Lower leg skin (tissue), 4 donors: ENCODE measurements at regions not wholly inside any gene's neighbourhood (a gene's known extent, or its start where the extent isn't known, plus 50 kb on each side); places are given as distances from the start of the nearest gene placed in this dataset.

Experiments used
- DNase-seq, 2 donors: peaks; one replicate each; pipeline ENCODE4 v3.0.0-alpha.2; 2019; ENCODE audit warnings: low spot score in 2 of 2
- H3K4me3 ChIP-seq: fragments of 200-600 bp; sonication (generic); 2 replicates; pipeline ENCODE4 v1.5.1; 2017; ENCODE audit warnings: mild to moderate bottlenecking, low read depth; ENCODE audit not compliant: poor library complexity, severe bottlenecking
- CTCF ChIP-seq, 3 donors: fragments of 450-650 bp; IDR thresholded peaks; one replicate each; pipeline ENCODE4 v1.5.1; 2016; ENCODE audit warnings: antibody characterized with exemption in 3 of 3, mild to moderate bottlenecking in 3 of 3, moderate library complexity in 2 of 3
- POLR2A ChIP-seq, 2 donors: fragments of 450-650 bp; IDR thresholded peaks; one replicate each; pipeline ENCODE4 v1.6.1; 2016 to 2017; ENCODE audit warnings: antibody characterized with exemption in 2 of 2, mild to moderate bottlenecking in 1 of 2, moderate library complexity in 1 of 2
- WGBS, 2 donors: methylation state at CpG; one replicate each; pipeline ENCODE4 v1.1.5; 2018; 5-methylcytosine and 5-hydroxymethylcytosine counted together
- intact Hi-C: fragments of 100-400 bp; cut with DNase I; formaldehyde crosslinking; loops from one replicate; pipeline ENCODE4 v1.15.0; 2023; ENCODE audit warnings: low total_unique reads

- no peak for DNase-seq
- no peak overlapping the region for H3K4me3 ChIP-seq
- WGBS, 2 donors = 88 to 97% methylated on average over 5 of the region's 5 CpGs
- intact Hi-C loops = no loop called here
- no peak for TF ChIP-seq CTCF (IDR thresholded peaks at IDR 0.05)
- no peak for TF ChIP-seq POLR2A (IDR thresholded peaks at IDR 0.05)
Observed at GRCh38 chr5:135707302-135707701, 127.2 kb upstream of the SLC25A48 start.

GRCh38 chr5:135706893-135707292 lies 127.6 kb upstream of the SLC25A48 start:
- H3K4me3 ChIP-seq = no peak overlapping the region
- DNase-seq = no peak
- intact Hi-C loops = no loop called here
- TF ChIP-seq CTCF (IDR thresholded peaks at IDR 0.05) = no peak
- TF ChIP-seq POLR2A (IDR thresholded peaks at IDR 0.05) = no peak
- WGBS, 2 donors = 90 to 97% methylated on average over 4 of the region's 4 CpGs

DNA sequence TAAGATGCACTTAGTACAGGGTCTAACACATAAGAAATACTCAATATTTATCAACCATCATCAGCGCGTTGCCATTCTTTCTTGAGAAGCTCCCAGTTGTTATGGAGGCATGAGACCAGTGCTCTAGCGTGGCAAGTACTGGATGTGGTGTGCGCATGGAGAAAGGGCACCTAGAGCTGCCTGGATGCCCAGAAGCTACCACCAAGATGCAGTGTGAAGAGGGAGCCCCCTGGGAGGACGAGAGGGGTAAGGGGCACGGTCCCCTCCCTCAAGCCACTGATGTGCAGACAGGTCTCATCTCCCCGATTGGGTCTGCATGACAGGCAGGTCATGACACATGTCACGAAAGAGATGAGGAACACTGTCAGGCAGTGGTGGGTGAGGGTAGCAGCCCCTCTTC lies 127.7 kb upstream of the CXCL14 start:
- H3K4me3 ChIP-seq = no peak overlapping the region
- 97% methylated on average over 8 of the region's 8 CpGs for WGBS, 2 donors
- intact Hi-C loops = no loop called here
- TF ChIP-seq POLR2A (IDR thresholded peaks at IDR 0.05) (no peak), CTCF (IDR thresholded peaks at IDR 0.05) (no peak)
- DNase-seq = no peak

DNA sequence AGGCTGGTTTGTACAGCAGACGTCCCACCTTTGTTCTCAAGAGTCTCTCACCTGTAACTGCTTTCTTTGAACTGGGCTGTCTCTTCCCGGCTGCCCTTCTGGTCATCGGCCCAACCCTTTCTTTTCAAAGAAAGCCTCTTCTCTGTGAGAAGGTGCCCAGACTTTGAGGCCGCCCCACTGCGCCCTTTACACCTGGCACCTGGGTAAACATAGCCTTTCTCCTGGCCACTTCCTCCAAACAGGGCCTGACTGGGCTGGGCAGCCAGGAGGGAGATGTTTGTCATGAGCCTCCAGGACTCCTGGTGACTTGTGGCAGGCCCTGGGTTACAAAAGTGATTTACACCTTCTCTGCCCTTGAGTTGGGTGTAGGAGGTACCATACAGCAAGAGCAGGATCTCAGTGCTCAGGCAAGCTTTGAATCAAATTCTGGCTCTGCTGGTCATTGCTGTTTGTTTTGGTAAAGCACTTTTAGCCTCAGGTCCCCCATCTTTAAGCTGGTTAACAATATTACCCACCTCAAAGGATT lies 127.2 kb upstream of the CXCL14 start:
- WGBS, 2 donors = 70 to 82% methylated on average over 5 of the region's 5 CpGs
- DNase-seq = no peak
- intact Hi-C loops = no loop called here
- no peak for TF ChIP-seq POLR2A (IDR thresholded peaks at IDR 0.05)
- no peak for TF ChIP-seq CTCF (IDR thresholded peaks at IDR 0.05)
- H3K4me3 ChIP-seq = no peak overlapping the region

- H3K4me3 ChIP-seq = no peak overlapping the region
- WGBS, 2 donors = 42 to 45% methylated on average over 5 of the region's 5 CpGs
- DNase-seq = peak in 1 of 2 donors; percentile 58
- no peak for TF ChIP-seq CTCF (IDR thresholded peaks at IDR 0.05)
- no peak for TF ChIP-seq POLR2A (IDR thresholded peaks at IDR 0.05)
- intact Hi-C loops = no loop called here
Observed at GRCh38 chr5:135705141-135705631, 126.4 kb upstream of the CXCL14 start.

GRCh38 chr5:135704616-135705015 lies 125.8 kb upstream of the CXCL14 start:
- TF ChIP-seq POLR2A (IDR thresholded peaks at IDR 0.05) (no peak), CTCF (IDR thresholded peaks at IDR 0.05) (no peak)
- intact Hi-C loops = no loop called here
- DNase-seq = no peak
- no peak overlapping the region for H3K4me3 ChIP-seq
- WGBS, 2 donors = 37 to 39% methylated on average over 2 of the region's 2 CpGs
